GM23338 (cell line): ENCODE measurements at regions not wholly inside any gene's neighbourhood (a gene's known extent, or its start where the extent isn't known, plus 50 kb on each side); places are given as distances from the start of the nearest gene placed in this dataset.

Experiments used
- ATAC-seq: fragments of 200-7000 bp; cut with Tn5 transposase; 3 replicates; pipeline ENCODE4 v1.9.1; 2020
- DNase-seq: peaks from one replicate; pipeline ENCODE4 v3.0.0-alpha.2; 2015; ENCODE audit warnings: low spot score
- H2AFZ ChIP-seq: fragments of 200-600 bp; sonication (generic); 2 replicates; pipeline ENCODE4 v1.8.0; 2016; ENCODE audit warnings: antibody characterized with exemption, mild to moderate bottlenecking, moderate library complexity
- H3F3A ChIP-seq: fragments of 200-600 bp; sonication (generic); replicated peaks from 2 replicates; pipeline ENCODE4 v1.8.0; 2017; ENCODE audit warnings: antibody characterized with exemption, mixed run types, low read depth
- H3K27ac ChIP-seq: fragments of 200-600 bp; sonication (generic); 2 replicates; pipeline ENCODE4 v1.6.1; 2016; ENCODE audit warnings: low read depth
- H3K27me3 ChIP-seq: fragments of 200-600 bp; sonication (generic); 2 replicates; pipeline ENCODE4 v1.8.0; 2016; ENCODE audit warnings: mild to moderate bottlenecking, mixed run types, moderate library complexity; ENCODE audit not compliant: insufficient read depth
- H3K36me3 ChIP-seq: fragments of 200-600 bp; sonication (generic); 2 replicates; pipeline ENCODE4 v1.8.0; 2016; ENCODE audit warnings: mild to moderate bottlenecking; ENCODE audit not compliant: insufficient read depth
- H3K4me1 ChIP-seq: fragments of 200-600 bp; sonication (generic); 2 replicates; pipeline ENCODE4 v1.8.0; 2016; ENCODE audit warnings: mild to moderate bottlenecking, moderate library complexity; ENCODE audit not compliant: insufficient read depth
- H3K4me2 ChIP-seq: fragments of 200-600 bp; sonication (generic); 2 replicates; pipeline ENCODE4 v1.7.1; 2017; ENCODE audit warnings: mixed run types
- H3K4me3 ChIP-seq: fragments of 200-600 bp; sonication (generic); 2 replicates; pipeline ENCODE4 v1.6.1; 2016; ENCODE audit warnings: mixed run types
- H3K79me2 ChIP-seq: fragments of 200-600 bp; sonication (generic); replicated peaks from 2 replicates; pipeline ENCODE4 v1.8.0; 2017; ENCODE audit warnings: mild to moderate bottlenecking; ENCODE audit not compliant: insufficient read depth
- H3K9me2 ChIP-seq: fragments of 200-600 bp; sonication (generic); 2 replicates; pipeline ENCODE4 v1.8.0; 2017; ENCODE audit not compliant: insufficient read depth
- H4K20me1 ChIP-seq: fragments of 200-600 bp; sonication (generic); replicated peaks from 2 replicates; pipeline ENCODE4 v1.8.0; 2017; ENCODE audit warnings: mild to moderate bottlenecking; ENCODE audit not compliant: insufficient read depth
- H3K27ac Mint-ChIP-seq: 2 replicates; pipeline ENCODE4 v1.8.0; 2020; ENCODE audit warnings: inconsistent platforms, mild to moderate bottlenecking, moderate library complexity, mixed read lengths
- H3K27me3 Mint-ChIP-seq: 3 replicates; pipeline ENCODE4 v1.8.0; 2022; ENCODE audit warnings: low read depth, mild to moderate bottlenecking, moderate library complexity, mixed read lengths, inconsistent platforms; ENCODE audit not compliant: insufficient read depth, poor library complexity
- H3K36me3 Mint-ChIP-seq: 3 replicates; pipeline ENCODE4 v1.8.0; 2021; ENCODE audit warnings: low read depth, mild to moderate bottlenecking, inconsistent platforms, moderate library complexity, mixed read lengths
- H3K4me1 Mint-ChIP-seq: 3 replicates; pipeline ENCODE4 v1.8.0; 2020; ENCODE audit warnings: mild to moderate bottlenecking, inconsistent platforms, mixed read lengths
- H3K4me3 Mint-ChIP-seq: 3 replicates; pipeline ENCODE4 v1.8.0; 2021; ENCODE audit warnings: moderate library complexity, mild to moderate bottlenecking, inconsistent platforms, mixed read lengths
- H3K9me3 Mint-ChIP-seq: 3 replicates; pipeline ENCODE4 v1.8.0; 2020; ENCODE audit warnings: moderate library complexity, mild to moderate bottlenecking, inconsistent platforms, mixed read lengths
- CREB1 ChIP-seq: fragments of 250-450 bp; sonication (Bioruptor Pico); IDR thresholded peaks from 2 replicates; pipeline ENCODE4 v1.5.0; 2020; ENCODE audit warnings: low read depth, mild to moderate bottlenecking, moderate library complexity
- ETS1 ChIP-seq: IDR thresholded peaks from 2 replicates; pipeline ENCODE4 v1.6.1; 2016; ENCODE audit warnings: antibody characterized with exemption
- EZH2 ChIP-seq: fragments of 200-600 bp; sonication (generic); IDR thresholded peaks from one replicate; pipeline ENCODE4 v1.8.0; 2017; ENCODE audit warnings: antibody characterized with exemption, mild to moderate bottlenecking, low read depth; ENCODE audit not compliant: unreplicated experiment
- EZH2phosphoT487 ChIP-seq: fragments of 200-600 bp; sonication (generic); IDR thresholded peaks from one replicate; pipeline ENCODE4 v1.8.1; 2018; ENCODE audit warnings: antibody characterized with exemption; ENCODE audit not compliant: unreplicated experiment
- JUNB ChIP-seq: IDR thresholded peaks from one replicate; pipeline ENCODE4 v1.6.1; 2016; ENCODE audit warnings: antibody characterized with exemption; ENCODE audit not compliant: unreplicated experiment
- POLR2AphosphoS5 ChIP-seq: IDR thresholded peaks from 2 replicates; pipeline ENCODE4 v1.6.1; 2016; ENCODE audit warnings: antibody characterized with exemption, low read depth
- ZNF114 ChIP-seq: fragments of 250-450 bp; sonication (Bioruptor Pico); IDR thresholded peaks from 2 replicates; pipeline ENCODE4 v1.5.0; 2020; ENCODE audit warnings: mild to moderate bottlenecking, moderate library complexity
- ZNF462 ChIP-seq: fragments of 250-450 bp; sonication (Bioruptor Pico); IDR thresholded peaks from 2 replicates; pipeline ENCODE4 v1.5.0; 2020; ENCODE audit warnings: mild to moderate bottlenecking, moderate library complexity

- TF ChIP-seq ZNF462 (CRISPR knock-in tag) (no peak), ZNF114 (CRISPR knock-in tag) (no peak), JUNB (no peak)
These were observed 98.6 kb downstream of the IRS2 start (continued) for GRCh38 chr13:109687559-109688448.

- H3K27me3 Mint-ChIP-seq = peaks cover 4% of the 10 kb centered on the region
- peaks cover 8% of the 10 kb centered on the region for H3K4me1 ChIP-seq
- no peaks in the 10 kb centered on the region for H3K36me3 Mint-ChIP-seq
- no peaks in the 10 kb centered on the region for H3K36me3 ChIP-seq
- no peak overlapping the region for H3K4me2 ChIP-seq
- no peaks in the 10 kb centered on the region; the same call in 1 of the 2 replicates for H3F3A ChIP-seq
- H3K27ac Mint-ChIP-seq = no peak overlapping the region
- H3K9me2 ChIP-seq = 0 out of 2 replicates have a peak, but pooled peaks cover 3% of the 10 kb centered on the region
- H3K9me3 Mint-ChIP-seq = no peaks in the 10 kb centered on the region
- DNase-seq (no peak), ATAC-seq (no peak)
- H3K79me2 ChIP-seq = no peaks in the 10 kb centered on the region
- no peak overlapping the region for H3K4me3 Mint-ChIP-seq
- no peak overlapping the region for H3K27ac ChIP-seq
- H3K27me3 ChIP-seq = no peaks in the 10 kb centered on the region
- H3K4me1 Mint-ChIP-seq = peaks cover 46% of the 10 kb centered on the region
- no peak overlapping the region for H3K4me3 ChIP-seq
- peak overlapping the region; percentile 76; the same call in 1 of the 2 replicates for H2AFZ ChIP-seq
- H4K20me1 ChIP-seq = no peaks in the 10 kb centered on the region
- no peak for TF ChIP-seq ZNF462 (CRISPR knock-in tag)
- TF ChIP-seq ETS1 = no peak
- TF ChIP-seq CREB1 (CRISPR knock-in tag) = no peak
- no peak for TF ChIP-seq POLR2AphosphoS5
- no peak for TF ChIP-seq EZH2
- no peak for TF ChIP-seq EZH2phosphoT487
These were observed 101.2 kb downstream of the IRS2 start for GRCh38 chr13:109685203-109685602.
